ENCODE measurements at regions not wholly inside any gene's neighbourhood (a gene's known extent, or its start where the extent isn't known, plus 50 kb on each side); places are given as distances from the start of the nearest gene placed in this dataset.

DNA sequence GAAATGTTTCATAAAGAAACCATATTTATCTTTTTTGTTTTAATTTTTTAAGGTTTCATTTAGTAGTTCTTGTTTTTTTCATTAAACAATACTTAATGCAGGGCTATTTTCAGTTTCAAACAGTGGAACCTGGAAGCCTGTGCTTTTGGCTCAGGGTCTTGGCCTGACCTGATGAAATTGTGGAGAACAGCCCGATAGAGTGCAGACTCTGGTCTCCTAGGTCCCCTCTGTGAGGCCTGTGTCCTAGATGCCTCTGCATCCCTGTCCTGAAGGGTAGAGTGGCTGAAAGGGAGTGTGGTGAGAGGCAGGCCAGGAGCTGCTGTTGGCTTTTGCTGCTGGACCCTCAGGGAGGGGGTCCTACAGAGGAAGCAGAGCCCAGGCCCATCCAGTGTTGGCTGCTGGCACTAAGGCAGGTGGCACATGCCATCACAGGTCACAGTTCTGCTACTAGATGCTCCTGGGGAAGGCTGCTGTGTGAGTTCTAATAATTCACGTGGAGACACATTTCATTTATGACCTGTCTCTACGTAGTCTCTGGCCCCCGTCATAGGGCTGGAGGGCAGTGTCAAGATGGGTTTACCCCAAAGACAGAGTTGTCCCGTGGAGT lies 201.0 kb upstream of the COPS8 start:
- FAIRE-seq = no peak

GRCh38 chr2:236886456-236886855 lies 199.2 kb upstream of the COPS8 start:
- no peak for TF ChIP-seq POLR2A (IDR thresholded peaks at IDR 0.05; ENCODE audit: low read depth, low read length)
- no peak for DNase-seq (ENCODE audit: insufficient read length, low spot score)
- FAIRE-seq = no peak

More for the DNA sequence above, 201.0 kb upstream of the COPS8 start:
- DNase-seq (ENCODE audit: insufficient read length, low spot score) = no peak
- TF ChIP-seq POLR2A (IDR thresholded peaks at IDR 0.05; ENCODE audit: low read depth, low read length) = no peak

DNA sequence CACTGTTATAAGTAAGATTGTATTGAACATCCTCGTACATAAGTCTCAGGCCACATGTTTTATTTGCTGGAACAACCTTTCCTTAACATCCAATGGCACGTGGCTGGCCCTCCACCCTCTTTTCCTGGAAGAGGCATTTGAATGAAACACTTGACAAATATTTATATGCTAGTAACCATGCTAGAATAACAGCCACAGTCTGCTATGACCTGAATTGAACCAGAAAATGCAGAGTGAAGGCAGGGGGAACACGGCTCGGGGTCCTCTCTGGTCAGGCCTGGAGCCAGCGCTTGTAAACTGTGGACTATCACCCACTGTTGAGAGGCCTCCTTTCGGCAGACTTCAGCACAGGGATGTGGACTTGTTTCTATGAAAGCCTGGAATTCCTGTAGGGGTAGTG lies 198.2 kb upstream of the COPS8 start:
- no peak for TF ChIP-seq POLR2A (IDR thresholded peaks at IDR 0.05; ENCODE audit: low read depth, low read length)
- FAIRE-seq (no peak), DNase-seq (ENCODE audit: insufficient read length, low spot score) (no peak)

- TF ChIP-seq POLR2A (IDR thresholded peaks at IDR 0.05; ENCODE audit: low read depth, low read length) = no peak
- DNase-seq (ENCODE audit: insufficient read length, low spot score) (no peak), FAIRE-seq (no peak)
Observed at GRCh38 chr2:236887953-236888793, 197.5 kb upstream of the COPS8 start.

DNA sequence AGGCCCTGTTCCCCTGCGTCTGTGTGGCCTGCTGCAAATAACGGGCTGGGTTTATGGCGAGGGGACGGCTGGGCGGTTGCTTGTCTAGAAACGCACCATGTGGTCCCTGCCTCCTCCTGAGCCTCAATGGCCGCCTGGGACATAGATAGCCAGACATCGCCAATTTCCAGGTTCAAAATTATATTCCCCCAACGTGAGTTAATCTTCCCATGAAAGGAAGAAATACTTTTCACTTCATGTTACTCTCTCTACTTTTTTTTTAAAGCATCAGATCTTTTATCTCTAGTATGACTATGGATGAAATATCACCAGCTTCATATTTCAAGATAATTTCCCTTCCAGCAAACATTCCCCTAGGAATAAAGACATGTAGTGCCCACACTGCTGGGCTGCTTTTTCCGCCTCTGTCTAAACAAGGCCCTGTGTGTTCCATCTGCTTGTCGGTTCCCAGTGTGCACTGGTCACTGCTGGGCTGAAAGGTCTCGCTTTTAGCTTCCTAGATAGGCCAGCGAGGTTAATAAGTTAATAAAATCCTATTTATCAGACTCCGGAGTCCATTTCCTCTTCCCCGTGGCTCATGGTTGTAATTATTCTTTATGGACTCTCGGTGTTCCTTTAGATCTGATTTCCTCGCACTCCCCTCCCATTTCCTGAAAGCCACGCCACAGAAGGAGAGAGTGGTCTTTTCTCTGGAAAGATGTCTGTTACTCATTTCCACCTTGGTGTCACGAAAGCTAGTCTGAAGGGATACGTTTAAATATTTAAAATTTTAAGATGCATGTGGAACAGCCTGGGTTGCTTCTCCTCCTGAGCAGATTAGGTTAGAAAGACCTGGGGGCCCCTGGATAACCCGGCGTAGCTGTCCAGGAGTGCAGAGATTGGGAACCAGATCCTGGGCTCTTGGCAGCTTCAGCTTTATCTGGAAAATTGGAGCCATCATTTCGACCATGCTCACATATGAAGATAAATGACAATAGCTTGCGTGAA lies 196.6 kb upstream of the COPS8 start:
- DNase-seq (ENCODE audit: insufficient read length, low spot score) (no peak), FAIRE-seq (no peak)
- TF ChIP-seq POLR2A (IDR thresholded peaks at IDR 0.05; ENCODE audit: low read depth, low read length) = no peak

DNA sequence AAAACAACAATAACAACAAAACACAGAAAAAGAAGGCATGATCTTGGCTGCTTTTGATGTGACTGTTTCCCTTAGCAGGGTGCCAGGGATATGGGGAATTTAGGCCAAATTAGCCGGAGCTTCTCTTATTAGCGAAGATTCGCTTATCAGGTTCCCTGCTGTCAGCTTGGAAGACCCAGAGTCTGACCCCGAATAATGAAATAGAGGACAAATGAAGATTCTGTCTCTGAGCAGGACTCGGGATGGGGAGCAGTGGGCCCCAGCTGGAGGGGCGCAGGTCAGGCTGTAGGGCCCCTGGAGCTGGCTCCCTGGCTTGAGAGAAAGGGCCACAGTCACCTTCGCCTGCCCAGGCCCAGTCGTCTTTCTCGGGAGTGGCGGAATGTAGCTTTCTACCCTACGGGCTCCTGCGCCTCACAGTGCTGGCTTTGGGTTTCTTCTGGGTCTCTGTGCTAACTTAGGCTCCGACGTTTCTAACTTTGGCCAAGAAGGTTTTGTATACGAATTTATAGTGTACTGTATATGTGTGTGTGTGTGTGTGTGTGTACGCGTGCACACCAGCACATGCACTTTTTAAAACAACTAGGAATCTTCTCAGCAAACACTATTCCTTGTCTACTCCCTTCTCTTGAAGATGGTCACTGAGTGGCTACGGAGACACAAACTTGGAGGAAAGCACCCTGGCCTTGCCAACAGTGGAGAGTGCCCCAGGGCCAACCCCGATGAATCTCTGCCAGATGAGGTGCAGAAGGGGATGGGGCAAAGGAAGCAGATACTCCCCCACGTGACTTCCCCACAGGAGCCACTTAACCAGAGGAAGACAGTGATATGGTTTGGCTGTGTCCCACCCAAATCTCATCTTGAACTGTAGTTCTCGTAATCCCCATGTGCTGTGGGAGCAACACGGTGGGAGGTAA lies 195.6 kb upstream of the COPS8 start:
- no peak for TF ChIP-seq POLR2A (IDR thresholded peaks at IDR 0.05; ENCODE audit: low read depth, low read length)
- FAIRE-seq (no peak), DNase-seq (ENCODE audit: insufficient read length, low spot score) (no peak)

- FAIRE-seq = no peak
- TF ChIP-seq POLR2A (IDR thresholded peaks at IDR 0.05; ENCODE audit: low read depth, low read length) = no peak
- no peak for DNase-seq (ENCODE audit: insufficient read length, low spot score)
Observed at GRCh38 chr2:236892721-236893120, 193.0 kb upstream of the COPS8 start.

DNA sequence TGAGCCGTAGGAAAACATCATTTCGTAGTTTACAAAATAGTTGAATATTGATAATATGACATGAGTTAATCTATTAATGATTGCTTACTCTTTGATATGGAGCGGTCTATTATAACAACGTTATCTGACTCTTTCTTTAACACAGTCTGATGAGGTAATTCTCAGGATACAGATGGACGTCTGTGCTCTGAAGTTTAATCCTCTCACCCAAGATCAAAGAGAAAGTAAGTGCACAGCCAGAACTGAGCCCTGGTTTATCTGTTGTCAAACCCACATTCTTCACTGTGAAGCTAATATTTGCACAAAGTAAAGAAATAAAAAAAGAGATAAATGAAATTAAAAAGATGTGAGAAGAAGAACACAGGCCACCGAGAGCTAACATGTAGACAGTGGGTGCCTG lies 190.9 kb upstream of the COPS8 start:
- DNase-seq (ENCODE audit: insufficient read length, low spot score) = no peak
- no peak for TF ChIP-seq POLR2A (IDR thresholded peaks at IDR 0.05; ENCODE audit: low read depth, low read length)
- FAIRE-seq = no peak

GRCh38 chr2:236895497-236895896 lies 190.2 kb upstream of the COPS8 start:
- FAIRE-seq (no peak), DNase-seq (ENCODE audit: insufficient read length, low spot score) (no peak)
- no peak for TF ChIP-seq POLR2A (IDR thresholded peaks at IDR 0.05; ENCODE audit: low read depth, low read length)

DNA sequence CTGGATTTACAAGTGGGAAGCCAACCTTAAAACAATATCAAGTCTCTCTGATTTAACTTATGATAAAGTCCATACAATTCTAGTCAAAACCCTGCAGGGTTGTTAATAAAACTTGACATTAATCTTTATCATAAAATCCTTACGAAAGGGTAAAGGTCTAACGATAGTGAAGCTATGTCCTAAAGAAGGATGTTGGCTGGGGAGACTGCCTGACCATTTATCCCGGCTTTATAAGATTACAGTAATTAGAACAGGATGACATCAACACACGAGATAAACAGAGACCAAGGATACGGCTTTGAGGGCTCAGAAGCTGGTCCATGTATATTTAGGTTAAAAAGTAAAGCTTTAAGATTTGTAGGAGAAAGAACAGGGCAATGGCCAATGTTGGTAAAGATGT lies 189.0 kb upstream of the COPS8 start:
- DNase-seq (ENCODE audit: insufficient read length, low spot score) (no peak), FAIRE-seq (no peak)
- TF ChIP-seq POLR2A (IDR thresholded peaks at IDR 0.05; ENCODE audit: low read depth, low read length) = no peak

- TF ChIP-seq POLR2A (IDR thresholded peaks at IDR 0.05; ENCODE audit: low read depth, low read length) = no peak
- FAIRE-seq (no peak), DNase-seq (ENCODE audit: insufficient read length, low spot score) (no peak)
Observed at GRCh38 chr2:236899146-236899545, 186.5 kb upstream of the COPS8 start.

- DNase-seq (ENCODE audit: insufficient read length, low spot score) (no peak), FAIRE-seq (no peak)
- TF ChIP-seq POLR2A (IDR thresholded peaks at IDR 0.05; ENCODE audit: low read depth, low read length) = no peak
Observed at GRCh38 chr2:236899950-236900640, 185.6 kb upstream of the COPS8 start.
